Transverse colon (tissue), 4 donors: ENCODE measurements at regions not wholly inside any gene's neighbourhood (a gene's known extent, or its start where the extent isn't known, plus 50 kb on each side); places are given as distances from the start of the nearest gene placed in this dataset.

Experiments used
- CTCF ChIP-seq, 5 experiments: fragments of 200-600 bp in 3 of 5; fragments of 450-650 bp in 2 of 5; sonication (generic) in 3 of 5; IDR thresholded peaks; 1 replicate in 2 of 5; 2 replicates in 3 of 5; pipeline ENCODE4 v1.5.1; 2016 to 2017; ENCODE audit warnings: antibody characterized with exemption in 5 of 5, inconsistent platforms in 3 of 5, mild to moderate bottlenecking in 2 of 5, moderate library complexity in 1 of 5
- EP300 ChIP-seq: sonication (generic); formaldehyde crosslinking; IDR thresholded peaks from one replicate; pipeline ENCODE4 v1.6.1; 2017; ENCODE audit warnings: antibody characterized with exemption, low read depth
- POLR2A ChIP-seq: fragments of 450-650 bp; IDR thresholded peaks from one replicate; pipeline ENCODE4 v1.6.1; 2016; ENCODE audit warnings: antibody characterized with exemption, mild to moderate bottlenecking, moderate library complexity
- POLR2AphosphoS5 ChIP-seq, 3 donors: sonication (generic); formaldehyde crosslinking; IDR thresholded peaks; one replicate each; pipeline ENCODE4 v1.6.1; 2016; ENCODE audit warnings: antibody characterized with exemption in 3 of 3

- TF ChIP-seq CTCF (IDR thresholded peaks at IDR 0.05) (no peak), POLR2A (no peak), POLR2AphosphoS5 (IDR thresholded peaks at IDR 0.05) (no peak), EP300 (no peak)
These were observed 262.1 kb downstream of the ZNF536 start for GRCh38 chr19:30634131-30634830.
